HG03457 (cell line): ENCODE measurements at regions not wholly inside any gene's neighbourhood (a gene's known extent, or its start where the extent isn't known, plus 50 kb on each side); places are given as distances from the start of the nearest gene placed in this dataset.
A peak's percentile ranks its signal among the peaks of the same experiment; 100 is the strongest.
"Not testable (repeated sequence)": the region's sequence is repeated elsewhere in the genome, so short reads cannot be mapped to it uniquely, and the experiment has no call there.

Source experiments
- ATAC-seq: cut with Tn5 transposase; IDR thresholded peaks from one replicate; pipeline ENCODE4 v1.9.1; 2021; ENCODE audit warnings: moderate number of reproducible peaks; ENCODE audit not compliant: unreplicated experiment

DNA sequence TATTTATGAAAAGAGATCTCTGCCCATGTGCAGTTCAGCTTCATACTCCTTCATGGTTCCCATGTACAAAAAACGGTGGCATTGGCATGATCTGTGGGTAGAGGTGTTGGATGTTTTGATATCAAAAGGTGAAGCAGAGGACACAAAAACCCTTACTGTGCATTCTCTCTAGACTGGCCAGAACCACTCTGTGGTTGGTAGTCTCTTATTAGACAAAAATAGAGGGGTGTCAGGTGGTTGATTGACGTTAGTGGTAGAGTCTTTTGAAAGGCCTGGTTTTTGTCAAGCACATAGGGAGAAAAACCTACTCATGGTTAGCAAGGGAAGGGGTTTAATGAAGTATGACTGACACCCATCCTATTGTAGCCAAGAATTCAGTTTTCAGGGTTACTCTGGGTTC lies 400.0 kb upstream of the TMPRSS15 start:
- no peak for ATAC-seq

- ATAC-seq: no peak
These were observed 406.6 kb upstream of the TMPRSS15 start for GRCh38 chr21:18810136-18810535.

DNA sequence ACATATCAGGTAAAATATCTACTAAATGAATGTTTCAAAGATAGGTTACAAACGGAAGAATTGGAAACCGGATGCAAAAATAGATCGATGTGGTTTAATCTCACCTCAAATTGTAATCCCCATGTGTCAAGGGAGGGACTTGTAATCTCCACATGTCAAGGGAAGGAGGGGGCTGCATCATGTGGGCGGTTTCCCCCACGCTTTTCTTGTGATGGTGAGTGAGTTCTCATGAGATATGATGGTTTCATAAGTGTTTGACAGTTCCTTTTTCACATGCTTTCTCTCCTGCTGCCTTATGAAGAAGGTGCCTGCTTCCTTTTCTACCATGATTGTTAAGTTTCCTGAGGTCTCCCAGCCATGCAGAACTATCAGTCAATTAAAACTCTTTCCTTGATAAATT lies 408.7 kb upstream of the TMPRSS15 start:
- no peak for ATAC-seq

GRCh38 chr21:18819507-18819906 lies 415.9 kb upstream of the TMPRSS15 start:
- ATAC-seq: no peak

DNA sequence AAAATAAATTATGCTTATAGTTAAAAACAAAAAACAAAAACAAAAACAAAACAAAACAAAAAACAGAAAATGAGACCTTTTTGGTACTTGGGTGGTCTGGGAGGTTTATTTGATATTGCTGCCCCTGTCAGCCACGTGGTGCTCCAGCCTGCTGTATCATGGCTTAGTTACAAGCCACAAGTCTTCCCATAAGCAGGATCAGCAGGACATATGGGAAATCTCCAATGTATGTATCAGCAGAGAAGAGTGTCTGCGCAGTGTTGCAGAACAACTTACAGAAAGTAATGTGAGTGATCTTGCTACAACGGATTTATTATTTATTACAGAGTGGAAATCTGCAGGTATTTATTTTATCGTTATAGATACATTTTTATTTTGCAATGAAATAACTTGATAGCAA lies 423.0 kb upstream of the TMPRSS15 start:
- ATAC-seq: no peak

DNA sequence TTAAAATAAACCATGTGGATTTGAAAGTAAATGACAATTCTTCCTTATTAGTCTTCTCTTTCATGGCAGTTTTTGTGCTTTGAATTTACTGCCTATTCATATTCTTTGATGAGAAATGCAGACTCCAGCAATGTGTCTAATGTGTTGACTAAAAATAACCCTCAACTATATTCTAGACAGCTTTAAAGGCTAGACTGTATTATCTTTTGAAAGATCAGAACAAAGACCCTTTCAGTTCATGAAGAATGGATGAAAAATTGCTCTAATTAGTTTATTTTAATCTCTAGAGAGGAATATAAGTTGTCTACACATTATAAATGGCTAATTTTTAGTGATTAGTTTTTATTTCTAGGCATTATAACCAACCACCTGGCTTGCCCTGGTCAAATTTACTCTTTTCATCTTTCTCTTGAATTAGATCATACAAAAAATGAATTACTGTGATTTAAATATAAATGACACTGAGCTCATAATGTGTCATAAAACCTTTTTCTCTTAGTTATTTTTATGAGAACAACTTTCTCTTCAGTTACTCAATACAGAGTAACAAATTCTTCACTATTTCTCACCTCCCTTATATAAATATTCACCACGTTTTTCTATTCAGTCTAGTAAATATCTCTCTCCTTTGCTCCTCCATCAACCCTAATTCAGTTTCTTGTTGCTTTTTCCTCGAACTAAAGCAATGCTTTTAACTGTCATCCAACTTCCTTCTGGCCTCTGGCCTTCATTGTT lies 428.5 kb upstream of the TMPRSS15 start:
- ATAC-seq: no peak

DNA sequence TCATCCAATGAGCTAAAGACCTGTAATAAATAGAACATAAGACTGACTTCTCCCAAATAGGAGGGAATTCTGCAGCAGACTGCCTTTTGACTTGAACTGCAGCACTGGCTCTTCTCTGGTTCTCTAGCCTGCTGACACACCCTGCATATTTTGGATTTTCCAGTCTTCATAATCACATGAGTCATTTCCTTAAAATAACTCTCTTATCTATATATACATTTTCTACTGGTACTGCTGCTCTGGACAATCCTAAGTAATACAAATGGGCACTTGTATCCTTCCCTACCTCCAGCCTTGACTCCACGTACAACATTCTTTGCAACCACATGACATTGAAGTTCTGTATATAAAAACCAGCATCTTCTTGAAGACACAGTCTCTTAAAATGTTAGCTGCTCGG lies 429.4 kb upstream of the TMPRSS15 start:
- ATAC-seq: no peak

DNA sequence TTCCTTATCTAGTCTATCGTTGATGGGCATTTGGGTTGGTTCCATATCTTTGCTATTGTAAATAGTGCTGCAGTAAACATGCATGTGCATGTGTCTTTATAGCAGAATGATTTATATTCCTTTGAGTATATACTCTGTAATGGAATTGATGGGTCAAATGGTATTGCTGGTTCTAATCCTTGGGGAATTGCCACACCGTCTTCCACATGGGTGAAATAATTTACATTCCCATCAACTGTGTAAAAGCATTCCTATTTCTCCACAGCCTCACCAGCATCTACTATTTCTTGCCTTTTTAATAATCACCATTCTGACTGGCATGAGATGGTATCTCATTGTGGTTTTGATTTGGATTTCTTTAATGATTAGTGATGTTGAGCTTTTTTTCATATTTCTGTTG lies 430.5 kb upstream of the TMPRSS15 start:
- not testable (repeated sequence) for ATAC-seq

DNA sequence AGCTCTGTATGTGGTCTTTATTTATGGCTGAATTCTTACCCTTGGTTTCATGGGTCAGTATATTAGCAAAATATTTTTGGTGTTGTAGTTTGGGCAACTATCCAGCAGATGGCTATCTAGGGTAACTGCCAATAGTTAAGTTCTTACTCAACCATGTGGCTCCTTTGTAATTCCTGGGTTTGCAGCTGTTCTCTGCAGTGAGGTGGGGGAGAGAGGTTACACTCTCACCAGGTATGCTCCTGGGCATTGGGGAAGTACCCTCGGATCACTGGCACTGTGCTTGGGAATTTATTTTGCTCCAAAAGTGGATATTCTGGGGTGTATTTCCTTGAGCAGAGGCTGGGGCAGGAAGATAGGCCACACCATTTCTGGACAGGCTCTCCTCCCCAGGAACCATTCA lies 436.7 kb upstream of the TMPRSS15 start:
- ATAC-seq: peak; percentile 59

DNA sequence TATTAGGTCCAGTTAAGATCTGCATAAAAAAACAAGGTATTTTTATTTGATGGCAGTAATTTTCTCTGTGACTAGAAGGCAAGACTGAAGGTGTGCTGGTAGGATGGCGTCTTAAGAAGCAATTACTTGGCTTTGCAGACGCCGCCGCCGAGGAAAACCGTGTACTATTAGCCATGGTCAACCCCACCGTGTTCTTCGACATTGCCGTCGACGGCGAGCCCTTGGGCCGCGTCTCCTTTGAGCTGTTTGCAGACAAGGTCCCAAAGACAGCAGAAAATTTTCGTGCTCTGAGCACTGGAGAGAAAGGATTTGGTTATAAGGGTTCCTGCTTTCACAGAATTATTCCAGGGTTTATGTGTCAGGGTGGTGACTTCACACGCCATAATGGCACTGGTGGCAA lies 454.0 kb upstream of the TMPRSS15 start:
- ATAC-seq: not testable (repeated sequence)

DNA sequence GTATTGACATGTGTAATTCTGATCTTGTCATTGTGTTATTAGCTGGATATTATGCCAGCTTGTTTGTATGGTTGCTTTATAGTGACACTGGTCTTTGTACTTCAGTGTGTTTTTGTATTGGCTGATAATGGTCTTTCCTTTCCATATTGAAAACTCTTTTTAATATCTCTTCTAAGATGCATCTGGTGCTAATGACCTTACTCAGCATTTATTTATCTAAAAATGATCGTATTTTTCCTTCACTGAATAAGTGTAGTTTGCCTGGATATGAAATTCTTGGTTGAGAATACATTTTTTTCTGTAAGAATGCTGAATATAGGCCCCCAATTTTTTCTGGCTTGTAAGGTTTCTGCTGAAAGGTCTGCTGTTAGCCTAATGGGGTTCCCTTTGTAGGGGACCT lies 465.5 kb upstream of the TMPRSS15 start:
- no peak for ATAC-seq

DNA sequence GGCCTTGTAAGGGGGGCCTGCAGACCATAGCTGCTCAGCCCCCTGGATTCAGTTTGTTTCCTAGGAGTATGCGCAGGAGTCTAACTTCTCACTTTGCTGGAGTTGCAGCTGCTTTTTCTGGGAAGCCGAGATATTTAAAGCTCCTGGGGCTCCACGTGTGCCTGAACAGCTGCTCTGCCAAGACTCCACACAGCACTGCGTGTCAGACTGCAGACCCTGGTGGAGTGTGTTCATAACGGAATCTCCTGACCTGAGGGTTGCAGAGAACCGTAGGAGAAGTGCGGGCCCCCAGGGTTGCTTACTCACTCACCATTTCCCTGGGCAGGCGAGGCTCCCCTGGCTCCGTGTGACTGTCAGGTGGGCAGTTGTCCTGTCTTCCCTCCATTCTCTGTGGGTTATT lies 474.3 kb upstream of the TMPRSS15 start:
- no peak for ATAC-seq

DNA sequence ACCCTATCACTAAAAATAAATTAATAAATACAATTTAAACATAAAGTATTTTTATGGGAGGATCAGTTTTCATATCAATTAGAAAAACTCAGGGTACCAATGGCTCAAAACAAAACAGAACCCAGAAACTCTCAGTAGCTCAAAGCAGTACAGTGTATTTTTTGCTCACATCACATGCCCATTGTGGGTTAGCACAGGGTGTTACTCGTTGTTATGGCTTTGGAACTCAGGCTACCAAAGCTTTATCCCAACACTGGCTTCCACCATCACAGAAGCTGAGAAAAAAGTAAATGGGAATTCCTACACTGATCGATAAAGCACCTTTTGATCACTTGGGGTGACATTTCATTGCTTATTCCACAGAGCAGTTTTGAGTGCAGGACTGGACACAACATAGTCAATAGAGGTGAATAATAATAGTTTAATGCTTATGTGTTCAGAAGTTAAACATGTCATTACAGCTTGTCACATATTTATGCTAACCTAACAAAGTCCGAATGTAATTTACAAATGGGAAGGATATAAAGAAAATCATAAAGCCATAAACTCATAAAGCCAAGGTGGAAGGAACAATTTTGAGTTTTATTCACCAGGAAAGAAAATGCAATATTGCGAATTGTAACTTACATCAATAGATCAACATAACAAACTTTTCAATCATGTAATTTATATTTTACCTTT lies 484.5 kb upstream of the TMPRSS15 start:
- ATAC-seq: no peak

DNA sequence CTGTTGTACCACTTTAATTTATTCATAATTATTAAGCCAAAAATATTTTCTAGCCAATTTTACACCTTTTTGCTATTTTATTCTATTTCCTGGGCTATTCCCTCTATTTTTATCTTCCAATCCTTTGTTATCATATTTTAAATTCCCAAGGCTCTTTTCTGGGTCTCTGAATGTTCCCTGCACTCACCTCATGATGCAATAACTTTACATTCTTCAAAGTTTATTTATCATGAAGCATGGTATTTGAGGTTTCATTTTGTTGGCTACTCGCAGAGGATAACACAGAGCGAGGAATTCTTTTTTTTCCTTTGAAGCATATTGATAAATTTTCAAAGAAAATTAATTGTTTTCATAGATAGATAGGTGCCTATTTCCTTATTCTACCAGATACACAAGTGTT lies 489.8 kb upstream of the TMPRSS15 start:
- ATAC-seq: no peak

DNA sequence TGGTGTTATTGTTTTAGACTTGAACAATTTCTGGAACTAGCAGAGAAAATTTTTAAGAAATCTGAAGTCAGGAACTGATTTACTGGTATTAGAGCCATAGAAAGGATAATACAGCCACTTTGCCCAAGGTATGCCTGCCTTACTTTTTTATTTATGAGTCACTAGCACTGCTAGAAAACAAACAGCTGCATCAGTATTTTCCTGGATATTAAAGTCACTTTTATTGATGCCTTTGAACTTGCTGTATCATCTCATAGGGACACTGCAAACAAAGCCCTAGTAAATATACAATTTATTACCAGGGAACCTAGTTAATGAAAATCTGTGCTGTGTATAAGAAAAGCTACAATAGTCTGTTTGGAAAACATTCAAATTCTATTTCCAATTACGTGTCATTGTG lies 490.8 kb upstream of the TMPRSS15 start:
- no peak for ATAC-seq

DNA sequence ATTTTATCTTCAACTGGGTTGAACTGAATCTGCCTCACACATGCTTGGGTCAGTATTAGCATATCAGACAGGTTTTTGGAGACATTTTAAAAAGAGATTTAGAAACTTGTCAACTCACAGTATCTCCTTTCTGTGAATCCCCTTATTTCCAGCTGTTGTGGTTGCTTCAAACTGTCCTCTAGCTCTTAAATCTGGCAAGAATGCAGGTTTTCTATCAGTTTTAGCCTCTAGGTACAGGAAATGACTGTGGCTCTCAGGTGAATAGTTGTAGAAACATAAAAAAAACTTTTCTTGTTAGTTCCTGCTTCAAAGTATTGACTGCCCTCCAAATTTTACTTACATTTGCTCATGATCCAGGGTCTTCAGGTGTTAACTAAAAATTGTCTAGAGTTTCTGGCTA lies 495.7 kb upstream of the TMPRSS15 start:
- ATAC-seq: no peak

- no peak for ATAC-seq
These were observed 499.1 kb upstream of the TMPRSS15 start for GRCh38 chr21:18902660-18903059.

DNA sequence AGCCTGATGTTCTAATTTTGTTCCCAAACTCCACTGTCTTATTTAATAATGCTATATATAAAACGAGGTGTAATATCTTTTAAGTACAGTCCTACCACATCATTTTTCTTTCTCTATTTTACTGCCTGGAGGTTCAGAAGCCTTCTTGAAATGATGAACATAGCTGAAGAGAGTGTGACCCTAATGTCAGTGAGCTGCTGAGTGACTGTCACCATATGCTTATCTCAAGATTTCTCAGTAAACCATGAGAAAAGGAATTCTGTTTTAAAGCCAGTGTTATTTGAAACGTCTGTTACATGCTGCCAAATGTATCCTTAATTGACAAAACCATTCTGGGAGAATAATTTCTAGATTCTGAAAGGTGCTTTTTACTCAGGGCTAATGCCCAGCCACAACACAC lies 503.5 kb upstream of the TMPRSS15 start:
- ATAC-seq: no peak

DNA sequence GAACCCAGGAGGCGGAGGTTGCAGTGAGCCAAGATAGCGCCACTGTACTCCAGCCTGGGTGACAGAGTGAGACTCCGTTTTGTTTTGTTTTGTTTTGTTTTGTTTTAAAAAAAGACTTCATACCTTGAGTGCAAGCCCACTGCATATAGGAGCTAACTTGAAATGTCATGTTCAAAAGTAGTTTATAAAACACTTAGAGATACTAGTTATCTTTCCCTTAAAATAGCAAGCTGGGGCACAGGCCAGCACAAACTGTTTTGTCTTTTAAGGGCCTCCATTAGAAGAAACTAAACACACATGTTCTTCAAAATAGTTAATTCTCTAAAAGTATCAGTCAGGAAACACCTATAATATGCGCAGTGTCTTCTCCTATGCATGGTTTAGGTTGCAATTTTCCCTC lies 505.1 kb upstream of the TMPRSS15 start:
- ATAC-seq: no peak

- ATAC-seq: no peak
These were observed 510.3 kb upstream of the TMPRSS15 start for GRCh38 chr21:18913914-18914313.

GRCh38 chr21:18914570-18914969 lies 511.0 kb upstream of the TMPRSS15 start:
- no peak for ATAC-seq

- ATAC-seq: no peak
These were observed 514.0 kb upstream of the TMPRSS15 start for GRCh38 chr21:18917622-18918021.

DNA sequence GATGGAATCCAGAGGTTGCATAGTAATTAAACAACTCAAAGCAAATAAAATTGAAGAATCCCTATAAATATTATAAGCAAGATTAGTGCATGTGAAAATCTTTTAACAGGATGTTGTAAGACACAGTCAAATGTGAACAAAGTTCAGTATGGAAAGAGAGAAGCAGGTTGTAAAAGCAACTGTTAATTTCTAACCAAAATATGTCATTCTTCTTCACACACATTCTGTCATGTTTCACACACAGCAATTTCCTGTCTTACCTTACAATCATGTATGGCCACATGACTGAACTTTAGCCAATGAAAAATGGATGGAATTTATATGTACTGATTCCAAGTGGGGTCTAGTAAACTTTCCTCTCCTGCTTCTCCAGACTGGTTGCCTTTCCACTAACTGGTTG lies 527.7 kb upstream of the TMPRSS15 start:
- ATAC-seq: no peak
